SK-N-SH (cell line): ENCODE measurements at regions not wholly inside any gene's neighbourhood (a gene's known extent, or its start where the extent isn't known, plus 50 kb on each side); places are given as distances from the start of the nearest gene placed in this dataset.

Experiments used
- CTCF ChIA-PET: fragments of 300-600, 350-600 bp; formaldehyde crosslinking; extraction: SDS; loops from one replicate; lab custom pipeline; 2021; lab: Yijun Ruan, JAX
- POLR2A ChIA-PET: fragments of 350-600 bp; sonication (Branson Sonifier 250); formaldehyde crosslinking; extraction: SDS; loops from one replicate; lab custom pipeline; 2020; ENCODE audit warnings: antibody characterized with exemption, inconsistent platforms; lab: Yijun Ruan, JAX
- DNase-seq: peaks from one replicate; pipeline ENCODE4 v3.0.0; 2012
- H2AFZ ChIP-seq: fragments of 200-600 bp; sonication (generic); 2 replicates; pipeline ENCODE4 v1.8.1; 2016; ENCODE audit warnings: antibody characterized with exemption, mild to moderate bottlenecking, low read depth
- H3F3A ChIP-seq: fragments of 200-600 bp; sonication (generic); replicated peaks from 2 replicates; pipeline ENCODE3; 2016; ENCODE audit warnings: antibody characterized with exemption, mild to moderate bottlenecking; ENCODE audit not compliant: insufficient read depth
- H3K27ac ChIP-seq, 2 experiments: fragments of 200-500 bp in 1 of 2; fragments of 200-600 bp in 1 of 2; sonication (Bioruptor generic) in 1 of 2; sonication (generic), shearing (Covaris generic) in 1 of 2; 2 replicates each; pipeline versions ENCODE4 v1.5.1 to v1.6.1; 2014 to 2016; ENCODE audit warnings: low read depth in 2 of 2, inconsistent platforms in 1 of 2, low read length in 1 of 2, mild to moderate bottlenecking in 1 of 2, mixed read lengths in 1 of 2
- H3K27me3 ChIP-seq: fragments of 200-600 bp; sonication (generic), shearing (Covaris generic); 2 replicates; pipeline ENCODE4 v1.6.1; 2016; ENCODE audit warnings: mixed run types; ENCODE audit not compliant: insufficient read depth
- H3K36me3 ChIP-seq, 2 experiments: fragments of 200-500 bp in 1 of 2; fragments of 200-600 bp in 1 of 2; sonication (Bioruptor generic) in 1 of 2; sonication (generic) in 1 of 2; replicated peaks in 1 of 2; 2 replicates each; pipeline versions ENCODE3 to v1.5.1; 2014 to 2016; ENCODE audit warnings: low read length in 1 of 2, mild to moderate bottlenecking in 1 of 2; ENCODE audit not compliant: insufficient read depth in 2 of 2, control insufficient read depth in 1 of 2
- H3K4me1 ChIP-seq, 2 experiments: fragments of 200-500 bp in 1 of 2; fragments of 200-600 bp in 1 of 2; sonication (Bioruptor generic) in 1 of 2; sonication (generic), shearing (Covaris generic) in 1 of 2; 2 replicates each; pipeline versions ENCODE4 v1.5.1 to v1.6.1; 2014 to 2016; ENCODE audit warnings: low read depth in 1 of 2, low read length in 1 of 2, mixed run types in 1 of 2; ENCODE audit not compliant: insufficient read depth in 2 of 2, control insufficient read depth in 1 of 2
- H3K4me2 ChIP-seq: fragments of 200-600 bp; sonication (generic), shearing (Covaris generic); 2 replicates; pipeline ENCODE4 v1.6.1; 2017; ENCODE audit warnings: mixed run types
- H3K4me3 ChIP-seq, 2 experiments: fragments of 200-500 bp in 1 of 2; fragments of 200-600 bp in 1 of 2; sonication (Bioruptor generic) in 1 of 2; sonication (generic), shearing (Covaris generic) in 1 of 2; 2 replicates each; pipeline versions ENCODE4 v1.5.1 to v1.8.1; 2014 to 2016; ENCODE audit warnings: low read depth in 2 of 2, inconsistent platforms in 1 of 2, low read length in 1 of 2, mild to moderate bottlenecking in 1 of 2, mixed read lengths in 1 of 2, moderate library complexity in 1 of 2
- H3K79me2 ChIP-seq: fragments of 200-600 bp; sonication (generic); 2 replicates; pipeline ENCODE4 v1.8.1; 2017; ENCODE audit warnings: mild to moderate bottlenecking; ENCODE audit not compliant: insufficient read depth
- H3K9ac ChIP-seq: fragments of 200-600 bp; sonication (generic); 2 replicates; pipeline ENCODE4 v1.6.1; 2017; ENCODE audit warnings: mixed run types
- H3K9me2 ChIP-seq: fragments of 200-600 bp; sonication (generic); 2 replicates; pipeline ENCODE4 v1.6.1; 2017; ENCODE audit warnings: mixed run types
- H3K9me3 ChIP-seq: fragments of 200-600 bp; sonication (generic); 2 replicates; pipeline ENCODE4 v1.6.1; 2017; ENCODE audit warnings: mixed run types, mild to moderate bottlenecking, moderate library complexity
- H4K20me1 ChIP-seq: fragments of 200-600 bp; sonication (generic); 2 replicates; pipeline ENCODE4 v1.6.1; 2017; ENCODE audit warnings: mild to moderate bottlenecking, mixed run types; ENCODE audit not compliant: insufficient read depth
- ELF1 ChIP-seq: IDR thresholded peaks from 2 replicates; pipeline ENCODE4 v1.4.0; 2012
- EP300 ChIP-seq, 2 experiments: IDR thresholded peaks; 2 replicates each; pipeline versions ENCODE4 v1.4.0 to v1.6.1; 2012; ENCODE audit warnings: borderline replicate concordance in 1 of 2, low read depth in 1 of 2, low read length in 1 of 2
- EZH2phosphoT487 ChIP-seq: fragments of 200-600 bp; sonication (generic); IDR thresholded peaks from 2 replicates; pipeline ENCODE4 v1.6.1; 2017; ENCODE audit warnings: low read depth, mixed run types, mild to moderate bottlenecking, antibody characterized with exemption, moderate library complexity, borderline replicate concordance
- FOSL2 ChIP-seq: IDR thresholded peaks from 2 replicates; pipeline ENCODE4 v1.4.0; 2012; ENCODE audit warnings: low read depth, mild to moderate bottlenecking, moderate library complexity, borderline replicate concordance
- GATA2 ChIP-seq: sonication (generic); formaldehyde crosslinking; IDR thresholded peaks from 2 replicates; pipeline ENCODE4 v1.5.0; 2020; ENCODE audit warnings: mild to moderate bottlenecking, missing genetic modification reagents
- JUND ChIP-seq: IDR thresholded peaks from 2 replicates; pipeline ENCODE4 v1.4.0; 2012
- MEF2A ChIP-seq: IDR thresholded peaks from 2 replicates; pipeline ENCODE4 v1.4.0; 2012; ENCODE audit warnings: low read depth, borderline replicate concordance
- MXI1 ChIP-seq: IDR thresholded peaks from 2 replicates; pipeline ENCODE4 v1.6.1; 2012; ENCODE audit warnings: mild to moderate bottlenecking, low read depth, low read length, improper control_type of control experiment
- NRF1 ChIP-seq: IDR thresholded peaks from 2 replicates; pipeline ENCODE4 v1.6.1; 2012; ENCODE audit warnings: low read depth, mild to moderate bottlenecking, low read length
- POLR2AphosphoS5 ChIP-seq: IDR thresholded peaks from 2 replicates; pipeline ENCODE4 v1.6.1; 2012; ENCODE audit warnings: low read depth, low read length
- RFX5 ChIP-seq: IDR thresholded peaks from 2 replicates; pipeline ENCODE4 v1.6.1; 2012; ENCODE audit warnings: mild to moderate bottlenecking, improper control_type of control experiment, low read length
- SIN3A ChIP-seq: IDR thresholded peaks from 2 replicates; pipeline ENCODE4 v1.6.1; 2012; ENCODE audit warnings: low read depth, mild to moderate bottlenecking, low read length, moderate library complexity, borderline replicate concordance
- TAF1 ChIP-seq: IDR thresholded peaks from 2 replicates; pipeline ENCODE4 v1.6.1; 2012; ENCODE audit warnings: low read depth, mild to moderate bottlenecking, low read length, moderate library complexity, borderline replicate concordance
- TEAD4 ChIP-seq: IDR thresholded peaks from 2 replicates; pipeline ENCODE4 v1.4.0; 2012; ENCODE audit warnings: mild to moderate bottlenecking, borderline replicate concordance; ENCODE audit not compliant: insufficient read depth
- USF1 ChIP-seq: IDR thresholded peaks from 2 replicates; pipeline ENCODE4 v1.4.0; 2012; ENCODE audit warnings: low read depth, borderline replicate concordance
- WGBS: methylation state at CpG from one replicate; pipeline ENCODE4 v1.1.6; 2017; ENCODE audit warnings: low lambda C conversion rate; 5-methylcytosine and 5-hydroxymethylcytosine counted together
- TF ChIP-seq, protein P1 (sequence below): fragments of 150-350 bp; IDR thresholded peaks from 2 replicates; pipeline ENCODE4 v1.6.1; 2017; ENCODE audit warnings: antibody characterized with exemption, low read length, low read depth, borderline replicate concordance
- TF ChIP-seq, protein P2 (sequence below): IDR thresholded peaks from 2 replicates; pipeline ENCODE4 v1.4.0; 2012; ENCODE audit warnings: low read depth
- TF ChIP-seq, protein P3 (sequence below): fragments of 200-600 bp; sonication (generic); IDR thresholded peaks from 2 replicates; pipeline ENCODE4 v1.6.1; 2017; ENCODE audit warnings: antibody characterized with exemption, mild to moderate bottlenecking, moderate library complexity

DNA sequence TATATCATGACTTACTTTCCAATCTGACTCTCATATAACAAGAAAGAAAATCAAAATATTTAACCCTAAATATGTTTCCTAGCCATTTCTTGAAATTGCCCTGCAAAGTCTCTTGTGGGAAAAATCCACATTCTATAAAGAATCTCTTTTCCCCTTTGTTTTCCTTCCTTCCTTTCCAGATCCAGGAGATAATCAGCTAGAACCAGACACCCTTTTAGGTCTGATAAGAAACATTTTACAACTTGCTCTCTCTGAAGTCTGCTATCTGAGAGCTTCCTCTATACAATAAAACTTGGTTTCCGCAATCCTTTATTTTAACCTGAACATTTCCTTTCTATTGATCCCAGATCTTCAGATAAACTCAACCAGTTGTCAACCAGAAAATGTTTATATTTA, 100.5 kb upstream of the RNU6-1 start:
- no peak overlapping the region for H3K9ac ChIP-seq
- POLR2A ChIA-PET: no interaction called here
- H3K27ac ChIP-seq: no peak overlapping the region
- no peaks in the 10 kb centered on the region for H3K36me3 ChIP-seq
- H3K4me1 ChIP-seq: peaks cover 0 to 4% of the 10 kb centered on the region in 2 experiments; a peak in 1 of 4 replicates
- H3F3A ChIP-seq: no peaks in the 10 kb centered on the region
- H3K27me3 ChIP-seq: no peaks in the 10 kb centered on the region
- no peaks in the 10 kb centered on the region for H3K9me2 ChIP-seq
- H3K9me3 ChIP-seq: no peaks in the 10 kb centered on the region
- no peak for DNase-seq
- no peak overlapping the region for H2AFZ ChIP-seq
- WGBS: 89% methylated on average over 1 of the region's 1 CpG
- H4K20me1 ChIP-seq: no peaks in the 10 kb centered on the region
- no peak overlapping the region for H3K4me3 ChIP-seq
- CTCF ChIA-PET: interaction anchor here (0.8 kb wide), 1 partner anchor 77 kb away, joined by 3 read pairs; no protein-coding TSS in a partner anchor
- no peak overlapping the region for H3K4me2 ChIP-seq
- TF ChIP-seq EZH2phosphoT487 (no peak), EP300 (IDR thresholded peaks at IDR 0.05; ENCODE audit: borderline replicate concordance in 1 of 2, low read depth in 1 of 2, low read length in 1 of 2) (no peak), RFX5 (no peak), NRF1 (no peak), MXI1 (no peak), TEAD4 (no peak), SIN3A (no peak), JUND (no peak), ELF1 (no peak), POLR2AphosphoS5 (no peak), FOSL2 (no peak), GATA2 (CRISPR knock-in tag) (no peak), MEF2A (no peak), USF1 (no peak)
- TF ChIP-seq, protein P1, sequence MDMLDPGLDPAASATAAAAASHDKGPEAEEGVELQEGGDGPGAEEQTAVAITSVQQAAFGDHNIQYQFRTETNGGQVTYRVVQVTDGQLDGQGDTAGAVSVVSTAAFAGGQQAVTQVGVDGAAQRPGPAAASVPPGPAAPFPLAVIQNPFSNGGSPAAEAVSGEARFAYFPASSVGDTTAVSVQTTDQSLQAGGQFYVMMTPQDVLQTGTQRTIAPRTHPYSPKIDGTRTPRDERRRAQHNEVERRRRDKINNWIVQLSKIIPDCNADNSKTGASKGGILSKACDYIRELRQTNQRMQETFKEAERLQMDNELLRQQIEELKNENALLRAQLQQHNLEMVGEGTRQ: no peak
- TF ChIP-seq, protein P2, sequence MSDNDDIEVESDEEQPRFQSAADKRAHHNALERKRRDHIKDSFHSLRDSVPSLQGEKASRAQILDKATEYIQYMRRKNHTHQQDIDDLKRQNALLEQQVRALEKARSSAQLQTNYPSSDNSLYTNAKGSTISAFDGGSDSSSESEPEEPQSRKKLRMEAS: no peak
- no peaks in the 10 kb centered on the region for H3K79me2 ChIP-seq

DNA sequence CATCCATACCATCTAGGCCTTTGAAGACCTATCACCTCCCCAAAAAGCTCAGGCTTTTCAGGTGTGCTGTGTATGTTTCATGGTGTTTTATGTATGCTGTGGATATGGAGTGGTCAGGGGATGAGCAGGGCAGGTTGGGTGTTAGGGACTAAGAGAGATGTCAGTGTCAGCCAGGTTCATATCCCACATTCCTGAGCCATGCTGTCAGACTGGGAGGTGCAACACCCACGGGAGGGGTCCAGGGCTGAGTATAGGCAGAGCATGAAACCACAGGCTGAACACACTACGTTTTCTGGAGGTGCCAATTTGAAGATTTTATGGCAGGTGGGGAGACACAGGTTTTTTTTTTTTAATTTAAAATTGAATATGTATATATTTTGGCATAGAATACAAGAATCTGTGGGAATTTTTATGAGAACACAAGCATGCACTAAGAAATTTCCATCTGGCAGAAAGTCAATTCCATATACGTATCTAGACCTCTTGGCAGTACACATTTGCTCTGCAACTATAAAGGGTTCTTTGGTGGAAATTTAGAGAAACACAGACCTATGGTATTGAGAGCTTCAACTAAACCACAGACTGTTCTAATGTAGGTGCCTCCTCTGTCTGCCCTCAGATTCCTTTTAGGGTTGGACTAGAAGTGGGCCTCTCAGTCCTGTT, 101.9 kb upstream of the RNU6-1 start:
- Histone ChIP-seq H3K27ac (no peak overlapping the region), H3F3A (no peaks in the 10 kb centered on the region), H3K9me2 (no peaks in the 10 kb centered on the region), H2AFZ (no peak overlapping the region), H3K27me3 (no peaks in the 10 kb centered on the region), H3K4me2 (no peak overlapping the region), H3K9me3 (no peaks in the 10 kb centered on the region), H3K9ac (no peak overlapping the region), H4K20me1 (no peaks in the 10 kb centered on the region), H3K4me1 (peaks cover 0 to 4% of the 10 kb centered on the region in 2 experiments; a peak in 1 of 4 replicates), H3K79me2 (no peaks in the 10 kb centered on the region), H3K4me3 (no peak overlapping the region), H3K36me3 (no peaks in the 10 kb centered on the region)
- DNase-seq: no peak
- no peak for TF ChIP-seq TAF1
- no peak for TF ChIP-seq USF1
- no peak for TF ChIP-seq SIN3A
- TF ChIP-seq, protein P3, sequence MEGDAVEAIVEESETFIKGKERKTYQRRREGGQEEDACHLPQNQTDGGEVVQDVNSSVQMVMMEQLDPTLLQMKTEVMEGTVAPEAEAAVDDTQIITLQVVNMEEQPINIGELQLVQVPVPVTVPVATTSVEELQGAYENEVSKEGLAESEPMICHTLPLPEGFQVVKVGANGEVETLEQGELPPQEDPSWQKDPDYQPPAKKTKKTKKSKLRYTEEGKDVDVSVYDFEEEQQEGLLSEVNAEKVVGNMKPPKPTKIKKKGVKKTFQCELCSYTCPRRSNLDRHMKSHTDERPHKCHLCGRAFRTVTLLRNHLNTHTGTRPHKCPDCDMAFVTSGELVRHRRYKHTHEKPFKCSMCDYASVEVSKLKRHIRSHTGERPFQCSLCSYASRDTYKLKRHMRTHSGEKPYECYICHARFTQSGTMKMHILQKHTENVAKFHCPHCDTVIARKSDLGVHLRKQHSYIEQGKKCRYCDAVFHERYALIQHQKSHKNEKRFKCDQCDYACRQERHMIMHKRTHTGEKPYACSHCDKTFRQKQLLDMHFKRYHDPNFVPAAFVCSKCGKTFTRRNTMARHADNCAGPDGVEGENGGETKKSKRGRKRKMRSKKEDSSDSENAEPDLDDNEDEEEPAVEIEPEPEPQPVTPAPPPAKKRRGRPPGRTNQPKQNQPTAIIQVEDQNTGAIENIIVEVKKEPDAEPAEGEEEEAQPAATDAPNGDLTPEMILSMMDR: no peak
- no peak for TF ChIP-seq RFX5
- TF ChIP-seq, protein P2: no peak
- POLR2A ChIA-PET: no interaction called here
- CTCF ChIA-PET: no interaction called here
- 56% methylated on average over 3 of the region's 3 CpGs for WGBS
